Endothelial cell of umbilical vein (primary cell): ENCODE measurements at regions not wholly inside any gene's neighbourhood (a gene's known extent, or its start where the extent isn't known, plus 50 kb on each side); places are given as distances from the start of the nearest gene placed in this dataset.

ENCODE experiments used
- BruUV-seq: library from RNA; stranded (reverse); fragments of 400-500 nt; replicated peaks from 2 replicates; lab custom pipeline; 2021; lab: Mats Ljungman, UMichigan
- CTCF ChIA-PET: fragments of 300-600, 350-600 bp; sonication (Branson Sonifier 250); formaldehyde crosslinking; loops from one replicate; lab custom pipeline; 2021; ENCODE audit warnings: antibody characterized with exemption, inconsistent platforms; lab: Charles Lee
- POLR2A ChIA-PET: fragments of 300-600, 350-600 bp; sonication (Branson Sonifier 250); formaldehyde crosslinking; loops from one replicate; lab custom pipeline; 2021; ENCODE audit warnings: antibody characterized with exemption, inconsistent platforms; lab: Charles Lee
- DNase-seq: peaks from one replicate; pipeline ENCODE4 v3.0.0-alpha.2; 2011; ENCODE audit warnings: low read depth, low spot score
- FAIRE-seq: peaks from 2 replicates; lab custom pipeline; 2011; peaks lifted over from hg19 to GRCh38; lab: Jason Lieb, UNC
- H2AFZ ChIP-seq: 2 replicates; pipeline ENCODE4 v1.6.0; 2012; ENCODE audit warnings: low read depth, low read length, control low read depth, inconsistent platforms
- H3K27ac ChIP-seq: 2 replicates; pipeline ENCODE4 v1.5.1; 2011; ENCODE audit warnings: low read depth, mild to moderate bottlenecking, control low read depth, low read length, moderate library complexity; ENCODE audit not compliant: insufficient read depth
- H3K27me3 ChIP-seq, 2 experiments: 2 replicates each; pipeline versions ENCODE4 v1.6.0 to v1.6.1; 2011; ENCODE audit warnings: low read length in 2 of 2, mixed read lengths in 1 of 2; ENCODE audit not compliant: control insufficient read depth in 2 of 2, insufficient read depth in 2 of 2
- H3K36me3 ChIP-seq, 2 experiments: 2 replicates in 1 of 2; 3 replicates in 1 of 2; pipeline ENCODE4 v1.5.1; 2011; ENCODE audit warnings: low read length in 2 of 2, mild to moderate bottlenecking in 1 of 2, moderate library complexity in 1 of 2; ENCODE audit not compliant: control insufficient read depth in 2 of 2, insufficient read depth in 2 of 2; ENCODE audit errors: extremely low read depth in 1 of 2
- H3K4me1 ChIP-seq: 3 replicates; pipeline ENCODE4 v1.5.1; 2011; ENCODE audit warnings: mild to moderate bottlenecking, low read length; ENCODE audit not compliant: control insufficient read depth, insufficient read depth; ENCODE audit errors: extremely low read depth
- H3K4me2 ChIP-seq: 2 replicates; pipeline ENCODE4 v1.6.1; 2011; ENCODE audit warnings: low read length, control low read depth, mixed read lengths; ENCODE audit not compliant: insufficient read depth
- H3K4me3 ChIP-seq, 3 experiments: fragments of 200-600 bp in 1 of 3; sonication (generic), shearing (Covaris generic) in 1 of 3; replicated peaks in 1 of 3; 2 replicates each; pipeline ENCODE4 v1.5.1; 2011 to 2016; ENCODE audit warnings: control low read depth in 3 of 3, low read length in 3 of 3, mild to moderate bottlenecking in 2 of 3, inconsistent platforms in 1 of 3, low read depth in 1 of 3, moderate library complexity in 1 of 3; ENCODE audit not compliant: insufficient read depth in 1 of 3
- H3K79me2 ChIP-seq: 2 replicates; pipeline ENCODE4 v1.6.0; 2012; ENCODE audit warnings: low read length, inconsistent platforms; ENCODE audit not compliant: control insufficient read depth, insufficient read depth
- H3K9ac ChIP-seq: replicated peaks from 2 replicates; pipeline ENCODE3; 2011; ENCODE audit warnings: low read length, control low read depth; ENCODE audit not compliant: insufficient read depth; ENCODE audit errors: extremely low read depth
- H3K9me1 ChIP-seq: replicated peaks from 3 replicates; pipeline ENCODE4 v1.6.0; 2011; ENCODE audit warnings: mild to moderate bottlenecking, low read length; ENCODE audit not compliant: control insufficient read depth, insufficient read depth; ENCODE audit errors: extremely low read depth
- H3K9me3 ChIP-seq: replicated peaks from 2 replicates; pipeline ENCODE4 v1.5.1; 2012; ENCODE audit warnings: low read length, inconsistent platforms; ENCODE audit not compliant: control insufficient read depth, insufficient read depth
- H4K20me1 ChIP-seq: replicated peaks from 2 replicates; pipeline ENCODE3; 2011; ENCODE audit warnings: mild to moderate bottlenecking, low read length; ENCODE audit not compliant: control insufficient read depth, insufficient read depth; ENCODE audit errors: extremely low read depth
- EZH2 ChIP-seq: IDR thresholded peaks from 2 replicates; pipeline ENCODE4 v1.6.1; 2012; ENCODE audit warnings: borderline replicate concordance, low read depth, mild to moderate bottlenecking, moderate library complexity, low read length, inconsistent platforms; ENCODE audit not compliant: severe bottlenecking
- FOS ChIP-seq: IDR thresholded peaks from 2 replicates; pipeline ENCODE4 v1.6.1; 2011; ENCODE audit warnings: mild to moderate bottlenecking, low read length, moderate library complexity, borderline replicate concordance; ENCODE audit not compliant: insufficient read depth
- GATA2 ChIP-seq: IDR thresholded peaks from 2 replicates; pipeline ENCODE4 v1.7.0; 2011; ENCODE audit warnings: low read depth, mild to moderate bottlenecking, moderate library complexity, mixed read lengths, low read length; ENCODE audit not compliant: insufficient read length, insufficient read depth
- JUN ChIP-seq: IDR thresholded peaks from 2 replicates; pipeline ENCODE4 v1.6.1; 2011; ENCODE audit warnings: borderline replicate concordance, low read depth; ENCODE audit not compliant: insufficient read length, insufficient read depth
- MYC ChIP-seq: IDR thresholded peaks from one replicate; pipeline ENCODE4 v1.6.1; 2011; ENCODE audit warnings: mild to moderate bottlenecking, low read depth, low read length
- POLR2A ChIP-seq: IDR thresholded peaks from 2 replicates; pipeline ENCODE4 v1.6.1; 2012; ENCODE audit warnings: low read depth, mild to moderate bottlenecking, control low read depth, low read length
- POLR2AphosphoS5 ChIP-seq: IDR thresholded peaks from 2 replicates; pipeline ENCODE4 v1.6.1; 2012; ENCODE audit warnings: low read depth, mild to moderate bottlenecking, control low read depth, low read length, moderate library complexity; ENCODE audit not compliant: insufficient read depth
- dilution Hi-C: fragments of 300-500 bp; cut with MboI; formaldehyde crosslinking; loops from one replicate; pipeline ENCODE4 v1.15.0; 2019; ENCODE audit warnings: low sequenced_read_pairs; ENCODE audit not compliant: extremely low pct_ligation_motif_present
- intact Hi-C: fragments of 100-400 bp; cut with micrococcal nuclease; formaldehyde crosslinking; loops from one replicate; pipeline ENCODE4 v1.10.0; 2022
- TF ChIP-seq, protein P1 (sequence below): IDR thresholded peaks from 2 replicates; pipeline ENCODE4 v1.6.1; 2011; ENCODE audit not compliant: insufficient read depth, insufficient read length
- TF ChIP-seq, protein P2 (sequence below), 2 donors: IDR thresholded peaks; 1 replicate in 1 of 2; 2 replicates in 1 of 2; pipeline ENCODE4 v1.5.1; 2011; ENCODE audit warnings: low read length in 2 of 2, mild to moderate bottlenecking in 2 of 2, moderate library complexity in 2 of 2, control low read depth in 1 of 2, inconsistent platforms in 1 of 2, low read depth in 1 of 2; ENCODE audit not compliant: insufficient read depth in 1 of 2; ENCODE audit errors: extremely low read depth in 1 of 2

DNA sequence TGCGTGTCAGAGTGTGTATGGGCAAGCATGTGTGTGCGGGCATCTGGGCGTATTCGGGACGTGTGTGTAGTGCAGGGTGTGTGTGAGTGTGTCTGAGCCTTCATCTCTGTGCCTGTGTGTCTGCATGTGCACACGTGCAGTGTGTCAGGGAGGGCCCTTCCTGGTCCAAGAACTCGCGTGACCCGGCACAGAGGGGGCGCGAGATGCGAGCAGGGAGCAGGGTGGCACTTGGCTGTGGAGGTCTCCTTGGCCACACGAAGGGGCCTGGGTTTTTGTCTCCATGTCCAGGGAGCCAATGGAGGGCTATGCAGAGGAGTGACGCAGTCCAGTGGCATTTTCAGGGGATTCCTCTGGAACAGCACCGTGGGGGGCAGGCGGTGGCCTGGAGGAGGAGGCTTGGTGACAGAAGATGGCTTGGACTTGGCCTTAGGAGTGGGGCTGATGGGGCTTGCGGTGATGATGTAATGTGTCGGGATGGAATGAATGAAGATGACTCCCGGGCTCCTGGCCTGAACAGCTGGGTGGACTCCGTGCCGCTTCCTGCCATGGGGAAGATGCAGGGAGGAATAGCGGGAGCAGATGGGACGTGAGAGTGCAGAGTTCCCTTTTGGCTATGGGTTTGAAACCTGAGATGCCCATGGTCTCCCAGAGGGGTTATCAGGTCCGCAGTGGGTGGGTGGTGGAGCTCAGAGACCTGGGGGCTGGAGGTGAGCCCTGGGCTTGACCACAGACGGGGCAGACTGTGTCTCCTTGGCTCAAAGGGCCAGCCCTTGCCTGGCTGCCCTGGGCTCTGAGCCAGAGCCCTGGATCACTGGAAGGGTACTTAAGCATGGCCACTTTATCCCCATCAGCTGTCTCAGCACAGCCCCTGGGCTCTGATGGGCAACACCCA is 208.3 kb downstream of the PHETA1 start:
- no TSS peak for BruUV-seq
- H3K9ac ChIP-seq, result no peak overlapping the region

More for the DNA sequence above, 208.3 kb downstream of the PHETA1 start:
- H3K27me3 ChIP-seq, result no peaks in the 10 kb centered on the region
- H3K27ac ChIP-seq, result no peak overlapping the region
- dilution Hi-C loops, result no loop called here
- H4K20me1 ChIP-seq, result no peaks in the 10 kb centered on the region
- no peak overlapping the region for H3K4me3 ChIP-seq
- H3K4me1 ChIP-seq, result no peaks in the 10 kb centered on the region
- no peaks in the 10 kb centered on the region for H3K79me2 ChIP-seq
- no peaks in the 10 kb centered on the region for H3K9me3 ChIP-seq
- H3K9me1 ChIP-seq, result no peaks in the 10 kb centered on the region
- no peak overlapping the region for H2AFZ ChIP-seq
- no peak overlapping the region for H3K4me2 ChIP-seq
- DNase-seq, result no peak
- ChIA-PET CTCF (no interaction called here), POLR2A (no interaction called here)
- H3K36me3 ChIP-seq, result no peaks in the 10 kb centered on the region
- intact Hi-C loops, result no loop called here
- TF ChIP-seq FOS, result no peak
- TF ChIP-seq, protein P1, sequence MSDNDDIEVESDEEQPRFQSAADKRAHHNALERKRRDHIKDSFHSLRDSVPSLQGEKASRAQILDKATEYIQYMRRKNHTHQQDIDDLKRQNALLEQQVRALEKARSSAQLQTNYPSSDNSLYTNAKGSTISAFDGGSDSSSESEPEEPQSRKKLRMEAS, result no peak
- TF ChIP-seq GATA2, result no peak
- TF ChIP-seq, protein P2, sequence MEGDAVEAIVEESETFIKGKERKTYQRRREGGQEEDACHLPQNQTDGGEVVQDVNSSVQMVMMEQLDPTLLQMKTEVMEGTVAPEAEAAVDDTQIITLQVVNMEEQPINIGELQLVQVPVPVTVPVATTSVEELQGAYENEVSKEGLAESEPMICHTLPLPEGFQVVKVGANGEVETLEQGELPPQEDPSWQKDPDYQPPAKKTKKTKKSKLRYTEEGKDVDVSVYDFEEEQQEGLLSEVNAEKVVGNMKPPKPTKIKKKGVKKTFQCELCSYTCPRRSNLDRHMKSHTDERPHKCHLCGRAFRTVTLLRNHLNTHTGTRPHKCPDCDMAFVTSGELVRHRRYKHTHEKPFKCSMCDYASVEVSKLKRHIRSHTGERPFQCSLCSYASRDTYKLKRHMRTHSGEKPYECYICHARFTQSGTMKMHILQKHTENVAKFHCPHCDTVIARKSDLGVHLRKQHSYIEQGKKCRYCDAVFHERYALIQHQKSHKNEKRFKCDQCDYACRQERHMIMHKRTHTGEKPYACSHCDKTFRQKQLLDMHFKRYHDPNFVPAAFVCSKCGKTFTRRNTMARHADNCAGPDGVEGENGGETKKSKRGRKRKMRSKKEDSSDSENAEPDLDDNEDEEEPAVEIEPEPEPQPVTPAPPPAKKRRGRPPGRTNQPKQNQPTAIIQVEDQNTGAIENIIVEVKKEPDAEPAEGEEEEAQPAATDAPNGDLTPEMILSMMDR (IDR thresholded peaks at IDR 0.05; ENCODE audit: extremely low read depth in 1 of 2, insufficient read depth in 1 of 2, low read depth in 1 of 2, low read length in 2 of 2), result no peak
- TF ChIP-seq MYC, result no peak
- no peak for TF ChIP-seq POLR2A
- no peak for TF ChIP-seq JUN
- TF ChIP-seq EZH2, result no peak
- no peak for TF ChIP-seq POLR2AphosphoS5
- no peak for FAIRE-seq
